Activated T-cell treated with anti-CD3 and anti-CD28 coated beads for 1 hour (primary cell): ENCODE measurements at regions not wholly inside any gene's neighbourhood (a gene's known extent, or its start where the extent isn't known, plus 50 kb on each side); places are given as distances from the start of the nearest gene placed in this dataset.

Experiments used
- DNase-seq: peaks from one replicate; pipeline ENCODE4 v3.0.0-alpha.2; 2020; ENCODE audit warnings: low read depth

DNA sequence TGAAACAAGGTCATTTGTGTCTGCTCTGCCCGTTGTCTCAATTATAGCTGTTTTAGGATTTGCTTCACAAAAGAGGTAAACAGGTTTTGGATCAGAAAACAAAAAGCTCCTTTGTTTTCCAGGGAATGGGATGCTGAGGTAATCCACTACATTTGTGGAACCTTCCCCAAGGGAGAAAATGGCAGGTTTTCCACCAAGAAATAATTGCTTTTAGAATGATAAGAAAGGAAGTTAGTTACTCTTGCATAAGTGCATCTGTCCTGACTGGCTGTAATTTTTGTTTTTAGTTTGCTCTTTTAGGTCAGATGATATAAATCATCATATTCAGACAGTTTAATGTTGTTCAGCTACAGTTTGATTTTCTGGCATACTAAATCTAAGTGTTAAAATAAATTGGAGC is 198.5 kb upstream of the COL8A1 start:
- no peak for DNase-seq

GRCh38 chr3:99434190-99434589 is 204.2 kb upstream of the COL8A1 start:
- no peak for DNase-seq

GRCh38 chr3:99430348-99431134 is 207.9 kb upstream of the COL8A1 start:
- no peak for DNase-seq

- no peak for DNase-seq
Observed at GRCh38 chr3:99429502-99429901, 208.9 kb upstream of the COL8A1 start.

GRCh38 chr3:99425930-99426329 is 212.5 kb upstream of the COL8A1 start:
- DNase-seq, result no peak

- no peak for DNase-seq
Observed at GRCh38 chr3:99419116-99419515, 219.3 kb upstream of the COL8A1 start.

DNA sequence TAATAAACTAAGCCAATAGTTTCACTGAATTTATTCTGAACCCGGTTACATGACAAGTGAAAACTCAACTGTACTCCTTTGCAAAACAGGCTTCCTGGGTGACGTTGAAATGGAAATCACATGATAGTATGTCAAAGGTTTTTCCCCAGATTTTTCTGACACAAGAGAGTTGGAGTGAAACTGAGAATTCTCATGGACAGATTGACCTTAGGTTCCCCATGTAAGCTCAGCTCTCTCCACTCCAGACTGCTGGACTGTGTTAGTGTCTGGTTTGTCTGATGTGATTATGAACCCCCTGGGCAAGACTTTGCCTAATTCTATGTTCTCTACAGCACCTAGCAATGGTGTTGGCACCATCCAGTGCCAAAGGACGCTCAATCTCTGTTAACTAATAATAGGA is 219.7 kb upstream of the COL8A1 start:
- no peak for DNase-seq

DNA sequence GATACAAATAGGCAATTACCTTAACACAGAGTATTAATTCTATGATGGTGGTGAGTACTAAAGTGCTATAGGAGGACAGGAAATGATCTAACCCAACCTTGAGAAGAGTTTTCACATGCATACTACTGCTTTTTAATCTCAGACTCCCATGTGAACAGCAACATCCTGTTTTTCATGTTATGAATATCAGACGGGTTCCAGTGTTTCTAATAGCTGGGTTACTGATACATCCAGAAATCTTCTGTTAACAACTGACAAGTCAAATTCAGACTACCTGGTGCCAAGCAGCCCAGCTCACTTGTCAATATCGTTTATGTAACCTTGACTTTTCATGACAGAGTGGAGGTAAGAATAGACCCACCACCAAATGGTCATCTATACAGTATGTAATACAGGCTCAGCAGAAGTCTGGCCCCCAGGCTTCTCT is 220.2 kb upstream of the COL8A1 start:
- DNase-seq, result no peak

- no peak for DNase-seq
Observed at GRCh38 chr3:99413504-99413903, 224.9 kb upstream of the COL8A1 start.

GRCh38 chr3:99410789-99411311 is 227.5 kb upstream of the COL8A1 start:
- no peak for DNase-seq

GRCh38 chr3:99409961-99410360 is 228.4 kb upstream of the COL8A1 start:
- DNase-seq, result no peak

- no peak for DNase-seq
Observed at GRCh38 chr3:99407257-99407656, 231.1 kb upstream of the COL8A1 start.

GRCh38 chr3:99402755-99403154 is 235.6 kb upstream of the COL8A1 start:
- DNase-seq, result no peak

- no peak for DNase-seq
Observed at GRCh38 chr3:99400352-99400751, 238.0 kb upstream of the COL8A1 start.

DNA sequence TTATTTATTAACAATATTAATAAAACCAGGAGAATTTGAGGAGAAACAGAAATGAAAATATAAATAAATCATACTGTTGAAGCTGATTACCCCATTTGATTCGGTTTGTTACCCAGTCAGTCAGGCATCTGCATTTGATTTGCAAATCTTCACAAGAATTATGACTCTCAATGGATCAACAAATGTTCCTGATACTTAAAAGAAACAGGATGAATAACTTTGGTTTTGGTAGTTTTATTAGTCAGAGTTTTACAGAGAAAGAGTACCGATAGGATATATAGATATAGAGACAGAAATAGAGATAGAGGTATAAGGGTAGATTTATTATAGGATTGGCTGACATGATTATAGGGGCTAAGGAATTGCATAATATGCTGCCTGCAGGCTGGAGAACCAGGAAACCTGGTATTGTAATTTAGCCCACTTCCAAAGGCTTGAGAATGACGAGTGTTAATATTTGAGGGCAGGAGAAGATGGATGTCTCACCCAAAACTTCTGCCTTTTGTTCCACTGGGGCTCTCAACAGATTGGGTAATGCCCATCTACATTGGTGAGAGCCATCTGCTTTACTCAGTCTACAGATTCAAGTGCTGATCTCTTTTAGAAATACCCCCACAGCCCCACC is 241.6 kb upstream of the COL8A1 start:
- no peak for DNase-seq

GRCh38 chr3:99394831-99395778 is 243.3 kb upstream of the COL8A1 start:
- no peak for DNase-seq

GRCh38 chr3:99393961-99394360 is 244.4 kb upstream of the COL8A1 start:
- no peak for DNase-seq

DNA sequence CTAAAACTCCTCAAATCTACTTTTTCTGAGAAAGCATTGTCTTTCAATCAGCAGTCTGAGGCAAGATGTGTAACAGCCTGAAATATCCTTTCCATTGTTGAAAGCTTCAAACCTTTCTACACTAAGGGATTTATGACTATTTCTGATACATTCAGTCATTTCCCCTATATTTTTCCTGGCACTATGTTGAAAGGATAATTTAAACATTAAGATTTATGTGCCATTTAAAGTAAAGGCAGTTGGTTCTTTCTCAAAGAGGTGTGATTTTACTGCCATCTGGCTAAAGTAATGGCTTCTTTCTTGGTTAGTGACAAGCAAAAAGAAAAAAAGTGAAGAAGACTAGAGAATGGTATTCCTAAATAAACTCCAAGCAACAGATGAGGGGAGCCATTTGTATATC is 249.6 kb upstream of the COL8A1 start:
- no peak for DNase-seq

DNA sequence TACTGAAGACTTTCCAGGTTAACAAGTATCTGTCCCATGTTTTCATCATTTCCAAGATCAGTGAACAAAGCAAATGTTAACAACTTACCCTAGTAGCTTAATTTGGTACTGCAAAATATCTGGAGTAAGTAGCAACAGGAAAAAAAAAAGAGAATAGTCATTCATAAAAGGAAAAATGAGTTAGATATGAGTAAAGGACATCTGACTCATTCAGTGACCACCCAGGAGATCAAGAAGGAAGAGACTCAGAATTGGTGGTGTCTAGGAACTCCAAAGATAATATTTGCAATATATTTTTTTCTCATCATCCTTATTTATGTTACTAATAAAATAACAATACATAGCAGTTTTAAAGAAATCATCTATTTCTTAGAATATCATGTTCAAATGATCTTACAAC is 253.8 kb upstream of the COL8A1 start:
- DNase-seq, result no peak

- DNase-seq, result no peak
Observed at GRCh38 chr3:99376926-99377325, 261.5 kb upstream of the COL8A1 start.

DNA sequence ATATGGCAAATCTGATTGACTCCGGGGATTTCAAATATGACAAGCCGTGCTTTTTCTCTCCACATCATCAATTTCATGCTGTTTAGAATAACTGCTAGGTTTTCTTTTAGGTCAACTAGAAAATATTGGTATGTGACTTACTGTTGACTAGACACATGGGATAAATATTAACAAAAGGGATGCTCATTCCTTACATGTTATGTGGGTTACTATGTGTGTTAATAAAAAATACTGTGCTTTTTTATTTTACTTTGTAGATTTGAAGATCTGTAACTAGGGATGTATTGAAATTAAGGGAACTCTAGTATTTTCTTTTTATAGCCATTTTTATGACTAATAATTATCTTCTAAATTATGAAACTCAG is 264.6 kb upstream of the COL8A1 start:
- DNase-seq, result no peak

GRCh38 chr3:99373088-99373845 is 265.1 kb upstream of the COL8A1 start:
- DNase-seq, result no peak
